H1 (cell line): ENCODE measurements at regions not wholly inside any gene's neighbourhood (a gene's known extent, or its start where the extent isn't known, plus 50 kb on each side); places are given as distances from the start of the nearest gene placed in this dataset.

Experiments
- CEBPB ChIP-seq: IDR thresholded peaks from 2 replicates; pipeline ENCODE4 v1.6.1; 2012; ENCODE audit warnings: low read depth, low read length
- HDAC2 ChIP-seq, 2 experiments: fragments of 300-600 bp in 1 of 2; sonication (generic) in 1 of 2; IDR thresholded peaks; 2 replicates each; pipeline ENCODE4 v1.6.1; 2011 to 2012; ENCODE audit warnings: low read depth in 2 of 2, low read length in 2 of 2, mild to moderate bottlenecking in 2 of 2, moderate library complexity in 2 of 2, borderline replicate concordance in 1 of 2, inconsistent platforms in 1 of 2
- SIX5 ChIP-seq: IDR thresholded peaks from 2 replicates; pipeline ENCODE4 v1.6.1; 2011; ENCODE audit warnings: mild to moderate bottlenecking, low read depth, low read length
- TAF1 ChIP-seq: IDR thresholded peaks from 2 replicates; pipeline ENCODE4 v1.6.1; 2011; ENCODE audit warnings: mild to moderate bottlenecking, low read depth, low read length

DNA sequence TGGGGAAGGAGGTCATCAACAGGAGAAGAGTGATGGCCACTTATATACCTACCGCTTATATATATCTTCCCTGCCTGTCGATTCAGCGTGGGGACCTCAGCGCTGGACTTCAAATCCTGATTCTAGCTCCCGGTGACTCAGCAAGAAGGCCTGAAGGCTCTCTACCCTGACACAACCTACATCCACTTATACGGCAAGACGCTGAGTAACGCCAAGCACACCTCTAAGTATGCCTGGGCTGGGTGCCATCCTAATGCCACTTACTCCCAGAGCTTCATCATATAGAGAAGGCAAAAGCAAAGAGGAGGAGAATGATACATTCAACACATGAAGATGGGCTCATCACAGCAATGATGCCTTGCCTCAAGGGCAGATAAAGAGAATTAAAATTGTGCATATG lies 198.3 kb downstream of the CHIC2 start (continued):
- TF ChIP-seq CEBPB, result no peak
- no peak for TF ChIP-seq HDAC2 (IDR thresholded peaks at IDR 0.05; ENCODE audit: borderline replicate concordance in 1 of 2, low read depth in 2 of 2, low read length in 2 of 2)
- no peak for TF ChIP-seq TAF1
- TF ChIP-seq SIX5, result no peak
